ENCODE measurements at regions not wholly inside any gene's neighbourhood (a gene's known extent, or its start where the extent isn't known, plus 50 kb on each side); places are given as distances from the start of the nearest gene placed in this dataset.

GRCh38 chrX:117701050-117701449 lies 415.6 kb downstream of the KLHL13 start:
- Histone ChIP-seq H3K9ac (no peak overlapping the region), H3K27me3 (no peaks in the 10 kb centered on the region), H4K20me1 (ENCODE audit: low read depth) (no peaks in the 10 kb centered on the region), H3K4me2 (no peak overlapping the region), H3K9me3 (ENCODE audit: low read depth) (peaks cover 22% of the 10 kb centered on the region), H3K36me3 (peaks cover 4% of the 10 kb centered on the region), H3K27ac (no peak overlapping the region), H2AFZ (replicated peaks) (no peak overlapping the region), H3F3A (ENCODE audit: low read depth) (no peaks in the 10 kb centered on the region), H3K4me3 (no peak overlapping the region), H3K4me1 (no peaks in the 10 kb centered on the region), H3K79me2 (ENCODE audit: low read depth) (no peaks in the 10 kb centered on the region)
- H3K27me3 Mint-ChIP-seq (ENCODE audit: insufficient read depth, low read depth), result no peaks in the 10 kb centered on the region
- H3K27ac Mint-ChIP-seq, result no peak overlapping the region
- no peak overlapping the region for H3K4me3 Mint-ChIP-seq
- H3K36me3 Mint-ChIP-seq, result no peaks in the 10 kb centered on the region
- H3K4me1 Mint-ChIP-seq, result no peaks in the 10 kb centered on the region
- TF ChIP-seq EZH2 (IDR thresholded peaks at IDR 0.05) (no peak), CTCF (IDR thresholded peaks at IDR 0.05) (no peak), EZH2phosphoT487 (IDR thresholded peaks at IDR 0.05) (no peak)
- DNase-seq (ENCODE audit: low spot score), result no peak
- peaks cover 4% of the 10 kb centered on the region for H3K9me3 Mint-ChIP-seq

- Histone ChIP-seq H3K27me3 (no peaks in the 10 kb centered on the region), H3K9me3 (ENCODE audit: low read depth) (peaks cover 4% of the 10 kb centered on the region), H3K4me2 (no peak overlapping the region), H3K27ac (no peak overlapping the region), H3K9ac (no peak overlapping the region), H3K79me2 (ENCODE audit: low read depth) (no peaks in the 10 kb centered on the region), H3F3A (ENCODE audit: low read depth) (no peaks in the 10 kb centered on the region), H3K4me1 (no peaks in the 10 kb centered on the region), H2AFZ (replicated peaks) (no peak overlapping the region), H4K20me1 (ENCODE audit: low read depth) (no peaks in the 10 kb centered on the region), H3K36me3 (no peaks in the 10 kb centered on the region), H3K4me3 (no peak overlapping the region)
- Mint-ChIP-seq H3K36me3 (no peaks in the 10 kb centered on the region), H3K27me3 (ENCODE audit: insufficient read depth, low read depth) (peaks cover 4% of the 10 kb centered on the region), H3K4me1 (no peaks in the 10 kb centered on the region), H3K4me3 (no peak overlapping the region), H3K27ac (no peak overlapping the region), H3K9me3 (no peaks in the 10 kb centered on the region)
- no peak for DNase-seq (ENCODE audit: low spot score)
- no peak for TF ChIP-seq CTCF (IDR thresholded peaks at IDR 0.05)
- no peak for TF ChIP-seq EZH2 (IDR thresholded peaks at IDR 0.05)
- no peak for TF ChIP-seq EZH2phosphoT487 (IDR thresholded peaks at IDR 0.05)
Measured at GRCh38 chrX:117689956-117690355, 426.7 kb downstream of the KLHL13 start.

DNA sequence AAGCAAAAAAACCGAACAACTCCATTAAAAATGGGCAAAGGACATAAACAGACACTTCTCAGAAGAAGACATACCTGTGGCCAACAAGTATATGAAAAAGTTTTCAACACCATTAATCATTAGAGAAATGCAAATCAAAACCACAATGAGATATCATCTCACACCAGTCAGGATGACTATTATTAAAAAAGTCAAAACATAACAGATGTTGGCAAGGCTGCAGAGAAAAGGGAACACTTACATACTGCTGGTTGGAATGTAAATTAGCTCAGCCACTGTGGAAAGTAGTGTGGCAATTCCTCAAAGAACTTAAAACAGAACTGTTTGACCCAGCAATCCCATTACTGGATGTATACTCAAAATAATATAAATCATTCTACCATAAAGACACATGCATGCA lies 436.3 kb downstream of the KLHL13 start:
- no peaks in the 10 kb centered on the region for H3K79me2 ChIP-seq (ENCODE audit: low read depth)
- no peaks in the 10 kb centered on the region for H4K20me1 ChIP-seq (ENCODE audit: low read depth)
- no peaks in the 10 kb centered on the region for H3K36me3 ChIP-seq
- H3K27ac Mint-ChIP-seq, result no peak overlapping the region
- H3K36me3 Mint-ChIP-seq, result no peaks in the 10 kb centered on the region
- H3K4me3 Mint-ChIP-seq, result no peak overlapping the region
- H3K4me1 ChIP-seq, result no peaks in the 10 kb centered on the region
- no peak overlapping the region for H2AFZ ChIP-seq (replicated peaks)
- H3K9me3 ChIP-seq (ENCODE audit: low read depth), result peaks cover 7% of the 10 kb centered on the region
- H3K4me3 ChIP-seq, result no peak overlapping the region
- no peaks in the 10 kb centered on the region for H3K27me3 Mint-ChIP-seq (ENCODE audit: insufficient read depth, low read depth)
- no peaks in the 10 kb centered on the region for H3K4me1 Mint-ChIP-seq
- H3K4me2 ChIP-seq, result no peak overlapping the region
- DNase-seq (ENCODE audit: low spot score), result no peak
- no peaks in the 10 kb centered on the region for H3K27me3 ChIP-seq
- no peak overlapping the region for H3K9ac ChIP-seq
- no peaks in the 10 kb centered on the region for H3K9me3 Mint-ChIP-seq
- TF ChIP-seq CTCF (IDR thresholded peaks at IDR 0.05) (no peak), EZH2 (IDR thresholded peaks at IDR 0.05) (no peak), EZH2phosphoT487 (IDR thresholded peaks at IDR 0.05) (no peak)
- no peak overlapping the region for H3K27ac ChIP-seq
- no peaks in the 10 kb centered on the region for H3F3A ChIP-seq (ENCODE audit: low read depth)

DNA sequence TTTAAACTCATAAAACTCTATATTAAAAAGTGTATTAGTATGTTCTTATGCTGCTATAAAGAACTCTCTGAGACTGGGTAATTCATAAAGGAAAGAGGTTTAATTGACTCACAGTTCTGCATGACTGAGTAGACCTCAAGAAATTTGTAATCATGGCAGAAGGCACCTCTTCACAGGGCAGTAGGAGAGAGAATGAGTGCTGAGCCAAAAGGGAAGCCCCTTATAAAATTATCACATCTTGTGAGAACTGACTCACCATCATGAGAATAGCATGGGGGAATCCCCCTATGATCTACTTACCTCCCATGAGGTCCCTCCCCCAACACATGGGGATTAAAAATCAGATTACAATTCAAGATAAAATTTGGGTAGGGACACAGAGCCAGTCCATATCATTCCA lies 463.2 kb downstream of the KLHL13 start:
- Histone ChIP-seq H2AFZ (replicated peaks) (no peak overlapping the region), H3K4me3 (no peak overlapping the region), H3K4me2 (no peak overlapping the region), H3K27me3 (no peaks in the 10 kb centered on the region), H3K9ac (no peak overlapping the region), H3K4me1 (no peaks in the 10 kb centered on the region), H3F3A (ENCODE audit: low read depth) (no peaks in the 10 kb centered on the region), H3K27ac (no peak overlapping the region), H3K9me3 (ENCODE audit: low read depth) (peaks cover 2% of the 10 kb centered on the region), H4K20me1 (ENCODE audit: low read depth) (no peaks in the 10 kb centered on the region), H3K79me2 (ENCODE audit: low read depth) (no peaks in the 10 kb centered on the region), H3K36me3 (no peaks in the 10 kb centered on the region)
- Mint-ChIP-seq H3K4me1 (no peaks in the 10 kb centered on the region), H3K9me3 (peaks cover 6% of the 10 kb centered on the region), H3K27me3 (ENCODE audit: insufficient read depth, low read depth) (no peaks in the 10 kb centered on the region), H3K27ac (no peak overlapping the region), H3K36me3 (no peaks in the 10 kb centered on the region), H3K4me3 (no peak overlapping the region)
- no peak for DNase-seq (ENCODE audit: low spot score)
- no peak for TF ChIP-seq EZH2phosphoT487 (IDR thresholded peaks at IDR 0.05)
- no peak for TF ChIP-seq EZH2 (IDR thresholded peaks at IDR 0.05)
- TF ChIP-seq CTCF (IDR thresholded peaks at IDR 0.05), result no peak

Data from neural progenitor cell (in vitro differentiated cells).